GM12874 (cell line): ENCODE measurements at regions not wholly inside any gene's neighbourhood (a gene's known extent, or its start where the extent isn't known, plus 50 kb on each side); places are given as distances from the start of the nearest gene placed in this dataset.

Experiments used
- CTCF ChIP-seq: IDR thresholded peaks from 2 replicates; pipeline ENCODE4 v1.5.1; 2011; ENCODE audit warnings: low read depth, mild to moderate bottlenecking, control low read depth, low read length, moderate library complexity; ENCODE audit not compliant: insufficient read depth

GRCh38 chr15:95160316-95160715 is 929.0 kb downstream of the MCTP2 start:
- TF ChIP-seq CTCF, result no peak

- no peak for TF ChIP-seq CTCF
Observed at GRCh38 chr15:95162069-95162468, 930.7 kb downstream of the MCTP2 start.

- TF ChIP-seq CTCF, result no peak
Observed at GRCh38 chr15:95162531-95162930, 931.2 kb downstream of the MCTP2 start.

- TF ChIP-seq CTCF, result no peak
Observed at GRCh38 chr15:95162967-95163531, 931.7 kb downstream of the MCTP2 start.

- TF ChIP-seq CTCF, result no peak
Observed at GRCh38 chr15:95168152-95168551, 936.8 kb downstream of the MCTP2 start.

- TF ChIP-seq CTCF, result no peak
Observed at GRCh38 chr15:95168951-95169431, 937.6 kb downstream of the MCTP2 start.

GRCh38 chr15:95169541-95170459 is 938.4 kb downstream of the MCTP2 start:
- no peak for TF ChIP-seq CTCF
